Stimulated activated CD8-positive, alpha-beta memory T cell treated with anti-CD3 and anti-CD28 coated beads, Interleukin-4, amount 100 ng/mL, for 24 hours (primary cell): ENCODE measurements at regions not wholly inside any gene's neighbourhood (a gene's known extent, or its start where the extent isn't known, plus 50 kb on each side); places are given as distances from the start of the nearest gene placed in this dataset.
"Not testable (repeated sequence)": the region's sequence is repeated elsewhere in the genome, so short reads cannot be mapped to it uniquely, and the experiment has no call there.

Experiments used
- DNase-seq: peaks from one replicate; pipeline ENCODE4 v3.0.0-alpha.2; 2020; ENCODE audit warnings: low read depth

DNA sequence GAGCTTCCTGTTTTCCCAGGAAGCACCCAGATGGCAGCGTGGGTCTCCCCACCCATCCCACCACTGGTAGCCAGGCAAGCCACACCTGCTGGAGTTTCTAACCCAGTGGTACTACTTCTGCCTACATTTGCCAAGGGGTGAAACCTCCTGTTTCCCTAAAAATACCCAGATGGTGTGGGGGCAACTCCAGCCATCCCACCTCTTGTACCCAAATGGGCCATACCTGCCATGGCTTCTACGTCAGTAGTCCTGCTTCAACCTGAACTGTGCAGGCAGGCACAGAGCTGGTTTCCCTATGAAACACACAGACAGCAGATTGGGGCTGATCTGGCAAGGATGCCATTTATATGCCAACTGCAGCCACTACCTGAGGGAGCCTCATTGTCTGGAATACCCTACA is 809.4 kb upstream of the MIR17HG start:
- DNase-seq: no peak

DNA sequence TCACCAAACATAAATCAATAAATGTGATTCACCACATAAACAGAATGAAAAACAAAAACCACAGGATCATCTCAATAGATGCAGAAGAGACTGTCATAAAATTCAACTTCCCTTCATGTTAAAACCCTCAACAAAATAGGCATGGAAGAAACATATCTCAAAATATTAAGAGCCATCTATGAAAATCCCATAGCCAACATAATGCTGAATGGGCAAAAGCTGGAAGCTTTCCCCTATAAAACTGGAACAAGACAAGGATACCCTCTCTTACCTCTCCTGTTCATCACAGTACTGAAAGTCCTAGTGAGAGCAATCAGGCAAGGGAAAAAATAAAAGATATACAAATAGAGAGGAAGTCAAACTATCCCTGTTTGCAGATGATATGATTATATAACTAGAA is 806.1 kb upstream of the MIR17HG start:
- DNase-seq: no peak

DNA sequence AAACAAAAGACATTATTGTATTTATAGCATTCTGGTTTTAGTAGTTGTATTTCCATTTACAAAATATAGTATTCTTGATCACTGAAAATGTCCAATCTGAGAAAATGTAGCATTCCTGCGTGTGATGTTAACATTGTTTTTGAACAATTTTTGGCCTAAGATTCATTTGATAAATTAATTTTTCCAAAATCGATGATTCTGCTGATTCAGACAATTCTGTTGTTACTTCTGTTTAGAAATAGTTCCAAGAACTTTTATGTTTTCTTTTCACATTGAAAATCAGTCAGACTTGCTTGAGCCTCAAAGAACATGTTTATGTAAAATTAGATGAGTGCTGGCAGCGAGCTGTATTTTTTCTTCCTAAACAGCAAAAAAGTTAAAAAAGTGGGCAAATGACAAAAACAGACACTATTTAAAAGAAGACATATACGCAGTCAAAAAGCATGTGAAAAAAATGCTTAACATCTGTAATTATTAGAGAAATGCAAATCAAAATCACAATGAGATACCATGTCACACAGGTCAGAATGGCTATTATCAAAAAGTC is 804.5 kb upstream of the MIR17HG start:
- no peak for DNase-seq

DNA sequence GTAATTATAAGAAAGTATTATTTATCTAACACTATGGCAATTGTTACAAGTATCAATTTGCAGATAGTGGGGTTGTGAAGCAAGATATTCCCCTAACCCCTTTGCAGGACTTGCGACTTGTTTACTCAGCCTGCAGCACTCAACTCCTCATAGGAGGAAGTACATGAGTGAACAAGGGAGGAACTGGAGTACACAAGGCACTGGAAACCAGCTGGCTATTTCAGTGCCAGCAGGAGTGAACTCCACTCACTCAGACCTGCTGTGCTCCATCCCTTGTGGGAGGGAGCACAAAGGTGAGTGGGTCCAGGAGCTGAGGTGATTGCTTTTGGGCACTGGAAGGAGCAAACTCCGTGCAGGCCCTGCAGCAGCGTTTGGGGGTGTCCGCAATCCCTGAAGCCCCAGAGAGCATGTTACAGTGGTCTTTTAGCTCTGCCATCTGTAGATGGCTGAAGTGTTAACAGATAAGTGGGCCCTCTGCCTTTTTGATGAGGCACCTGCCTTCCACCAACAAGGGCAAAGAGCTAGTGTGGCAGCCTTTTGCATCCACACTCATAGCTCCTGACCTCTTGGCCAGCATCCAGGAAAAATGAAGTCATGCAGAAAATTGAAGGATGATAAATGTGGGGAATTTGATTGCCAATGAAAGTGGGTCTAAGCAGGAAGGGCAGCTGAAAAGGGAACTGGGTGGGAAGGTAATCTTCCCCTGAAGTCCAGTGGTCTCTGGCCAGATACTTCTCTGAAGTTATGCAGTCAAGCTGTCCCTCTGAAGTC is 802.2 kb upstream of the MIR17HG start:
- DNase-seq: no peak

DNA sequence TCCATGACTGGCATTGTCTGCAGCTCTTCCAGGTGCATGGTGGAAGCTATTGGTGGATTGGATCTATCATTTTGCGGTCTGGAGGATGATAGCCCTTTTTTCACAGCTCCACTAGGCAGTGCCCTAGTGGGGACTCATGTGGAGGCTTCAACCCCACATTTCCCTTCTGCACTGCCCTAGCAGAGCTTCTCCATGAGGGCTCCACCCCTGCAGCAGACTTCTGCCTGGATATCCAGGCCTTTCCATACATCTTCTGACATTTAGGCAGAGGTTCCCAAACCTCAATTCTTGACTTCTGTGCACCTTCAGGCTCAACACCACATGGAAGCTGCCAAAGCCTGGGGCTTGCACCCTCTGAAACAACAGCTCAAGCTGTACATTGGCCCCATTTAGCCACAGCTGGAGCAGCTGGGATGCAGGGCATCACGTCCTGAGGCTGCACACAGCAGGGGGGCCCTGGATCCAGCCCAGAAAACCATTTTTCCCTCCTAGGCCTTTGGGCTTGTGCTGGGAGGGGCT is 800.2 kb upstream of the MIR17HG start:
- DNase-seq: no peak

DNA sequence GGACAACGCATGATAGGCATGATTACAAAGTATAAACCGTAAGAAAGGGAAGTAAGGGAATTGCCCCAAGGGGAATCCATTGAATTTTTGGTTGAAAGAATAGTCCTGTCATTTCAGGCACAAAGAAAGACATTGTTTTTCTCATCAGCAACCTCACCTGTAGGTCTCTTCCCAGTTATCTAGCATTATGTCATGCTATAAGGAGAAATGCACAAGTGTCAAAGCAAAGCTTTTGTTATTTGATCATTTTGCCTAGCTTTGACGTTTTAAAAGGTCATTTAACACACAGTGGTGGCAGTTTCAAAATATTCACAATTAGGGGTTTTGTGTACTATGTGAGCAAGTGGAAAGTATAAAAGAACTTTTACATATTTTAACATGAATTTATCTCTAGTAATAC is 796.2 kb upstream of the MIR17HG start:
- no peak for DNase-seq

DNA sequence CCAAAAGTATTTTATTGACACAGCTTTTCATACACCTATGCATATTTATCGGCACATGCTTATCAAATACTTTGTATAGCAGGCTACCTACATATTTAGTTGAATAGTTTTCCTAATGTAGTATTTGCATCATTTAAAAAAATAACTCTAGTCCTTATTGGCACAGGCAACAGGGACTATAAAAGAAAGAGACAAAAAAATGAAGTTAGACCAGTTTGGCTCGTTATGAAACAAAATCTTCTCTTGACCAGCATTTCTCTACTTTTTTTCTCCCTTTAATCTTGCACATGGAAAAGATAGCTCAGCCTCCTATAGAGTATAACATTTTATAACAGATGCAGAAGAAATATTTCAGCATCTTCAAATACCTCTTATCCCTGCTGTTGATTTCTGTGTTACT is 794.8 kb upstream of the MIR17HG start:
- DNase-seq: no peak

DNA sequence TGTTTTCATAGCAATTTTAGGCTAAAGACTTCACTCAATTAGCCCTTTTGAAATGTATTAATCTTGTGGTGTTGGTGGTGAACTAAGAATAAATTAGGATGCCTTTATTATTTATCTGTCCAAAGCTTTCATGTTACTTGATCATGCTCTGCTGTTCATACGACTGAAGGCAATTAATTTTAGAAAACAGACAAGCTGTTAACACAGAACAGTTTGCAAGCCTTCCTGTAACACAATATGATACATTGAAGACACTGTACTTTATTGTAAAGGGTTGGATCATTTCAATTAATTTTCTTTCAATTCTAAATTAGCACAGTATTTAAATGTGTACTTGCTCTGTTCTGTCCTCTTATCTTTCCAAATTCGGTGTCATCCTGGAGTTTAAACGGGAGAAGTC is 794.3 kb upstream of the MIR17HG start:
- DNase-seq: no peak

DNA sequence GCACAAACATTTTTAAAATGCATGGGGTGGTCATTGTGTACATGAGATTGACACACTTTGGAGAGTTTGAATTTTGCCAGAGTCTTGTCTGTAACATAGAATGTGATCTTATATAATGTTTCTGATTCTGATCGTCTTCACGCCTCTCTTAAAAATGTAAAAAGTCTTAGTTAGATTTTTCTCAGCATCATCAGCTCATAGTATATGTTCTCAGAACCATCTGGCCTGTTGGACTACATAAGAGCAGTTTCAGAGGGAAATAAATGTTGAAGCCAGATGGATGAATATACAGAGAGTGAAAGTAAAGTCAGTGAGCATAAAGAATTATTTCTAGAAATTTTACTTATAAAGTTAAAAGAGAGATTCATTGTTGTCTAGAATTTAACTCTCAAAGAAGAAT is 789.9 kb upstream of the MIR17HG start:
- DNase-seq: no peak

DNA sequence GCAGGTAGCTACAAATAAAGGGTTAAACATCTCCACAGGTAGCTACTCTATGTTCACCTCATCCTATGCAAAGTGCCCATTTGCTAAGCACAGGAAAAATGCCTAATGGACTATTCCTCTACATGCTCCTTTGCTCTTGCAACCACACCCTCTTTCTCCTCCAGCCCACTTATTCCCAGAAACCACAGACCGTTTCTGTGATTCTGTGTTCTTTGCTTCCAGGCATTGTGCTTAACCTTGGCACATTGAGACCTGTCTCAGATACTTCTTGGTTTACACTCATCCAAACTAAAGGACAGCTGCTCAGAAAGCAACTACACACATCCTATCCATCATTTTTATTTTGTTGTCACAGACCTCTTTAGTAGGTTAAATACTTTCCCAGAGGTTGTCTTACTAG is 785.0 kb upstream of the MIR17HG start:
- no peak for DNase-seq

DNA sequence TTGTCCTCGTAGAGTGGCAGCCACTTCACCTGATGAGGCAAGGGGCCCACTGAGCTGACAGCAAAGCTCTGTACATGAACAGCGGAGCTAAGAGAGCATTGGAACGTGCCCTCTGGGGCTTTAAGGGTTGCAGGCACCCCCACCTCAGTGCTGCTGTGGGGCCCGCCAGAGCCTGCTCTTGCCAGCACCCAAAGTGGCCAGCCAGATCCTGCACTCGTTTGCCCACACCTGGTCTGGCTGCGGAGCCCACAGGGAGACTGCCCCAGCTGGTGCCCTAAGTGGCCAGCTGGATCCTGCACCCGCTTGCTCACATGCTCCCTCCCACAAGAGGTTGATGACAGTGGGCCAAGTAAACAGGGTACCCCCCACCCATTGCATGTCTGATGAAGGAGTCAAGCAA is 783.4 kb upstream of the MIR17HG start:
- no peak for DNase-seq

DNA sequence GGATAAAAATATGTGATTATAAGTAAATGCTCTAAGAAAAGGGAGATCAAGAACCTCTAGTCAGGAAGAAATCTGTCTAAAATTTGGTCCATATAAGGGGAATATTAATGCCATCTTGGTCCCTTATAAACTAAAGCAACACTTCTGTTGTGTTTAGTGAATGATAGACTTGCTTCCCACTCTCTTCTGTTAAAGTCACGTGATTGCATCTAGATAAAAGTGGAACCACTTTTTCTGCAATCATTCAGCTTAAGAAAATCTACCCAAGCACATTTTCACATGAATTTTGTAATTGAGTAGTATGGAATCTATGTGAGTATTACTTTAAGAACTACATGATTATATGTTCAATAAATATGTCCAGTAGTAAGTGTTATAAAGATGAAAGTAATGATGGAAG is 782.9 kb upstream of the MIR17HG start:
- no peak for DNase-seq

DNA sequence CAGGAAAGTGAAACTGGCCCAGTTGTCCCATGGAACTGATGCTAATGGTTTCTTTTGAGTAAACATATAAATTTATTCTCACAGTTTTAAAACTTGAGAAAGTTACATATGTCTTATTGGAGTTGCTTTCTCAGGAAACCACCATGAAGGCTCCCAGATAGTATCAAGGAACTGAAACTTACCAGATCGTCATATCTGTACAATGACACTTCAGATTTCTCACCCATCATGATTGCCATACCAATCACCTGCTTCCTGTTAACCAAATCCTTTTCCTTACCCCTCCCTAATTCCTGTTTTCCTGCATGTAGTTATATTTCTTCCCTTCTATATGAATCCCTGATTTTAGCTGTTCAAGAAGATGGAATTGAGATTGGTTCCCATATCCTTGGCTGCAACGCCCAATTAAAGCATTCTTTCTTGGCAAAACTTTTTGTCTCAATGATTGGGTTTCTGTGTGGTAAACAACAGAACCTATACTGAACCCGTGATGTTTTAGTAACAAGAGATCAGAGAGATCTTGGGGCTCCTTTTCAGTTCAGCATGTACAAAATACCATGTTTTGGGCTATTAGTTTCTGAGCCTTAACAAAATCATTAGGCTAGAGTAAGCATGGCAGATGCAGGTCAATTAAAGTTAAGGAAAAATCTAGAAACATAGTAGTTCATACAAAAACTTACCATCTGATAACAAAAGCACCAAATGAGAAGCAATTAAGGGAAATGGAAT is 781.3 kb upstream of the MIR17HG start:
- no peak for DNase-seq

DNA sequence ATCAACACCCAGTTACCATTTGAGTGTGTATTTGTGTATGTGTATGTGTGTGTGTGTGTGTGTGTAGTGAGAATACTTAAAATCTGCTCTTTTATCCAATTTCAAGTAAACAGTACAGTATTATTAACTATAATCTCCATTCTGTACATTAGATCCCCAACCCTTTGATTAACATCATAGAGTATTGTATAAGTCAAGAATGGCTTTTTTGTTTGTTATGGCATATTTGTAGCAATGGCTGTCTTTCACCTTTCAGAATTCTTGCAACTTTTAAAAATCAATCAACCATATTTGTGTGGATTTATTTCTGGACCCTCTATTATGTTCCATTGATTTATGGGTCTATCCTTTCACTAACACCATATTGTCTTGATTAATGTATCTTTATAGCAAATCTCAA is 779.3 kb upstream of the MIR17HG start:
- DNase-seq: no peak

DNA sequence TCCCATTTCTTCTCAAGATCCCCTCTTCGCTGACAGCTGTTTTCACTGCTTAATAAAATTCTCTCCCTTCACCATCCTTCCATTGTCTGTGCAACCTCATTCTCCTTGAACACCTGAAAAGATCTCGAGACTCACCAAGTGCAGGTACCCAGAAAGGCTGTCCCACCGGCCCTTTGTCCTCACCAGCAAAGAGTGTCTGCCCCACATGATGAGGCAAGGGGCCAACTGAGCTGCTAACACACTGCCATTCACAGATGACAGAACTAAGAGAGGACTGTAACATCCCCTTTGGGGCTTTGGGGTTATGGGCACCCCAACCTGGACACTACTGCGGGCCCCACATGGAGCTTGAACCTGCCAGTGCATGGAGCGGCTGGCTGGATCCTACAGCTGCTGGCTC is 771.4 kb upstream of the MIR17HG start:
- DNase-seq: no peak

DNA sequence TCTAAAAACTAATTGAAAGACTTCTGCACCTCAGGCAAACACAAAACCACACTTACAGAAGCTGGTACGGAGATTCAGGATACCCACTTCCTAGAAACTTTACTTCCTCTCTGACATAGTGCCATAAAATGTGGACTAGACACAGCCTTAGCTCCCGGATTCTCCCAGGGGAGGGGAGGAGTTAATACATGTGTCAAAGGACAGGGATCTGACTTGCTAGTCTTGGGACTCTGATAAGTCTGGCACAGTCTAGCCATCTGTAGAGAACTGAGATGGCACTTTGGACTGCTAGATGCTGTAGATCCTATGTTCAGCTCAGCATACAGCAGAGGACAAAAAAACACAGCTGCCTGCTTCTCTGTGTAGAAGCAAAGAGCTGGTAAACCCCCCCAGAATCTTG is 769.8 kb upstream of the MIR17HG start:
- no peak for DNase-seq

DNA sequence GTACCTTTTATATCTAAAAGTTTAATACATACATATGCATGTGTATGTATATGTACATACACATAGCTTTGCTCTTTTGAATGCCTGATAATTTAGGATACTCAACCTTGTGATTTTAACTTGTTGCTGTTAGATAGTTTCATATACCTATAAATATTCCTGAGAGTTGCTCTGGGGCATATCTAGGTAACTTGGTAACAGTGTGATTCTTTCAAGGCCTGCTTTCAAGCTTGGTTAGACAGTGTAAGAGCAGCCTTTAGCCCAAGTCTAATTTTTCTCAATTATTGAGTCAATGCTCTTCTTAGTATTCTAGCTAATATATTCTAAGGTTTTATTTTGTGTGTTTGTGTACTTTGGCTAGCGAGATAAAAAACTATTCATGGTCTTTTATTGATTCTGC is 762.1 kb upstream of the MIR17HG start:
- no peak for DNase-seq

DNA sequence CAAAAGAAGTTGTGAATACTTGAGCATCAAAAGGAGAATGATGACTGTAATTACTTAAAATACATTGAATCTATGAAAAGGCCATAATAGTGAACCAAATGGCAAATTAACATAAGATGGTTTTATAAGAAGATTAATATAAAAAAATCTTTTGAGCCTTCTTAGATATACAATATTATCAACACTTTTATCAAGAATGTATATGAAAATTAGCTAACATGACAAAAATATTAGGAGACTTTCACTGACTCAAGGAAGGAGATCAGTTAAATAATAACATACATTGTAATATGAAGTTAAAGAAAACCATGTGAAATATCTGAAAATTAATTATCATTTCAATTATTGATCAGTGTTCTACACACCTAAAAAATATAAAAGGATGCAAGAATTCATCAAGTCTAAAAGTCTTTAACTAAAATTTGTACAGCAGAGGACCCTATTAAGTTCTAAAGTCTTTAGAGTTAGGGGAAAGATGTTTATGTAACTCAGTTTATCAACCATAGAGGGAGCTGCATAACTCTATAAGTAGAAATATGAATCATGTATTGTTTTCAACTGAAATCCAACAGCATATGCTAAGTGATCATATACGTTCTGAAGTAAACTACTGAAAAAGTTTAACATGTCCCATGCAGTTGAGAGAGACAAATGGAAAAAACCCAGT is 756.1 kb upstream of the MIR17HG start:
- no peak for DNase-seq

DNA sequence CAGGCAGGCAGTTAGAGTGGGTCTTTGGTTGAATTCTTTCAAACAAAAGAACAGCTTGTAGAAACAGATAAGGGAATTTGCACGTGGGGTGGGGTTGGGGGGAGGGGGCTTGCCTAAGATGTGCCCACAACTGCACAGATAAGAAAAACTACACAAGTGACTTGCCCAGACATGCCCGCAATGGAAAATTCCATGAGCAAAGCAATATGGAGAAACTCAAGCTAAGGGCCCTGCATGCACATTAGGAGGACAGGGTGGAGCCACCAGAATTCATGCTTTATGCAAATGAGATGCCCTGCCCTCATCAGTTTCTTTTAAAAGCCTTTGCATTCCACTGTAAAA is 755.6 kb upstream of the MIR17HG start:
- no peak for DNase-seq

DNA sequence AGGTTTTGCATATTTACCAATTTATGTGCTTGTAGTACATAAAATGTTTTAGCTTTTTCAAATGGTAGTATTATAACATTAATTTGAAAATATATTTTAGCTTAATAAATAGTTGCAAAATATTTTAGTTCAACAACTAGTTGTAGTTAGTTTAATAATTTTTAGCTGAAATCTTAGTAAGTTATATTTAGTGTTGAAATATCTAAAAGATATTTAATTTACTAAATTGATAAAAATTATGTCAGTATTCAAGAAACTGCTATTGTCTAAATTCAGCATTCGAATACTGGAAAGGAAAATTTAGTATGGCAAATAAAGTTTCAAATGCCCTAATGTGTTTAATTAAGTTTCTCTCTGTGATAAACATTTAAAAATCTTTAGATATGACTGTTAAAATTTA is 754.5 kb upstream of the MIR17HG start:
- DNase-seq: no peak

DNA sequence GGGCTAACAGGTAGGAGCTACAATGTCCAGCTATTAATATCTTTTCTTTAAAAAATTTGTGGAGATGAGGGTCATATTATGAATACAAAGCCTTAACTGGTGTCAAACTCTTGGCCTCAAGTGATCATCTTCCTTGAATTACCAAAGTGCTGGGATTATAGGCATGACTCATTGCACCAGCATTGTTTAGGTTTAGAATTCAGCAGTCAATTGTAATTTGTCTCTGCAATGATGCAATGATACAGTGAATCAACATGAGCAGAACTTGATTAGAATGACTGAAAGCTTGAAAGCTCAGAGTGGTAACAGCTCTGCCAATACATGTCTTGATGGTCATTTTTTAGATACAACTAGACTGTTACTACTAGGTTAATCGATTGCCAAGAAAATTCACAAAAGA is 752.8 kb upstream of the MIR17HG start:
- DNase-seq: no peak

DNA sequence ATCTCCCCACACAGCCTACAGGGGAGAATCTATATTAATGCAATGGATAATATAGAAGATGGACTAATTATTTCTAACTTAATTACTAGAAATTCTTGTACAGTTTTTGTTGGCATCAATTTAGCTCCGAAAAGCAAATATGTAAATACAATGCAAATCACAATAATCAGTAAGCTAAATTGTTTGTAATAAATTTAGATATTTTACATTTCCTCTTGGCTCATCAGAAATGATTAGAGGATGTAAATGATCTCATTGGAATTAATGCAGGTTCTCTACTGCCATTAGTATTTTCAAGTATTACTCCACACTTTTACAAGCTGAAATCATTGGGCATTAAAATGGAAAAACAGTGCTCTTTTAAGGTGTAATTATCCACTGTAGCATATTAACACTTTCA is 741.8 kb upstream of the MIR17HG start:
- DNase-seq: no peak

DNA sequence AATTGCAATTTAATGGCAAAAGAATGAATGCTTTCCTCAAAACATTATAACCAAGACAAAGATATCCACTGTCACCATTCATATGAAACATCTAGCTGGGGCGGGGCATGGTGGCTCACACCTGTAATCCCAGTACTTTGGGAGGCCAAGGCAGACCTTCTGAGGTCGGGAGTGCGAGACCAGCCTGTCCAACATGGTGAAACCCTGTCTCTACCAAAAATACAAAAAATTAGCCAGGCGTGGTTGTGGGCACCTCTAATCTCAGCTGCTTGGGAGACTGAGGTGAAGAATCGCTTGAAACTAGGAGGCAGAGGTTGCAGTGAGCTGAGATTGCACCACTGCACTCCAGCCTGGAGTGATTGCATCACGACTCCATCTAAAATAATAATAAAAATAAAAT is 740.6 kb upstream of the MIR17HG start:
- not testable (repeated sequence) for DNase-seq
